SH-SY5Y (cell line): ENCODE measurements at regions not wholly inside any gene's neighbourhood (a gene's known extent, or its start where the extent isn't known, plus 50 kb on each side); places are given as distances from the start of the nearest gene placed in this dataset.

ENCODE experiments used
- GATA2 ChIP-seq: IDR thresholded peaks from 2 replicates; pipeline ENCODE4 v1.6.1; 2011; ENCODE audit warnings: mild to moderate bottlenecking, low read depth, low read length
- GATA3 ChIP-seq: IDR thresholded peaks from 2 replicates; pipeline ENCODE4 v1.6.1; 2011; ENCODE audit warnings: low read depth, mild to moderate bottlenecking, low read length, moderate library complexity

- no peak for TF ChIP-seq GATA3
- no peak for TF ChIP-seq GATA2
Observed at GRCh38 chr9:81470864-81471263, 218.5 kb downstream of the TLE1 start.

GRCh38 chr9:81468084-81468595, 221.2 kb downstream of the TLE1 start:
- no peak for TF ChIP-seq GATA2
- TF ChIP-seq GATA3 = no peak

GRCh38 chr9:81466981-81467380, 222.4 kb downstream of the TLE1 start:
- no peak for TF ChIP-seq GATA3
- TF ChIP-seq GATA2 = no peak

- no peak for TF ChIP-seq GATA3
- no peak for TF ChIP-seq GATA2
Observed at GRCh38 chr9:81465468-81466011, 223.8 kb downstream of the TLE1 start.

- no peak for TF ChIP-seq GATA2
- no peak for TF ChIP-seq GATA3
Observed at GRCh38 chr9:81462801-81463200, 226.5 kb downstream of the TLE1 start.

- no peak for TF ChIP-seq GATA2
- no peak for TF ChIP-seq GATA3
Observed at GRCh38 chr9:81461196-81461595, 228.2 kb downstream of the TLE1 start.

GRCh38 chr9:81460693-81461092, 228.7 kb downstream of the TLE1 start:
- TF ChIP-seq GATA3 (no peak), GATA2 (no peak)

- TF ChIP-seq GATA3 (no peak), GATA2 (no peak)
Observed at GRCh38 chr9:81459591-81459990, 229.8 kb downstream of the TLE1 start.

GRCh38 chr9:81456431-81457006, 232.8 kb downstream of the TLE1 start:
- TF ChIP-seq GATA3 (no peak), GATA2 (no peak)

- no peak for TF ChIP-seq GATA3
- no peak for TF ChIP-seq GATA2
Observed at GRCh38 chr9:81455462-81456219, 233.7 kb downstream of the TLE1 start.

- TF ChIP-seq GATA2 (no peak), GATA3 (no peak)
Observed at GRCh38 chr9:81445331-81445921, 243.9 kb downstream of the TLE1 start.

GRCh38 chr9:81431641-81432040, 257.7 kb downstream of the TLE1 start:
- no peak for TF ChIP-seq GATA2
- TF ChIP-seq GATA3 = no peak

- no peak for TF ChIP-seq GATA2
- no peak for TF ChIP-seq GATA3
Observed at GRCh38 chr9:81430727-81431126, 258.6 kb downstream of the TLE1 start.

- TF ChIP-seq GATA3 = no peak
- TF ChIP-seq GATA2 = no peak
Observed at GRCh38 chr9:81427870-81428269, 261.5 kb downstream of the TLE1 start.

GRCh38 chr9:81424431-81424830, 264.9 kb downstream of the TLE1 start:
- TF ChIP-seq GATA3 (no peak), GATA2 (no peak)
